Astrocyte (in vitro differentiated cells and primary cell): ENCODE measurements at regions not wholly inside any gene's neighbourhood (a gene's known extent, or its start where the extent isn't known, plus 50 kb on each side); places are given as distances from the start of the nearest gene placed in this dataset.

Experiments
- DNase-seq: peaks from one replicate; pipeline ENCODE4 v3.0.0-alpha.2; 2010; ENCODE audit warnings: low read depth
- FAIRE-seq: peaks from 2 replicates; lab custom pipeline; 2011; peaks lifted over from hg19 to GRCh38; lab: Jason Lieb, UNC
- H2AFZ ChIP-seq: 2 replicates; pipeline ENCODE4 v1.6.0; 2012; ENCODE audit warnings: low read depth, low read length, inconsistent platforms
- H3K27ac ChIP-seq: 2 replicates; pipeline ENCODE4 v1.5.1; 2011; ENCODE audit warnings: low read depth, low read length, inconsistent platforms
- H3K27me3 ChIP-seq: 2 replicates; pipeline ENCODE4 v1.6.0; 2011; ENCODE audit warnings: low read length, inconsistent platforms; ENCODE audit not compliant: insufficient read depth
- H3K36me3 ChIP-seq: 2 replicates; pipeline ENCODE4 v1.5.1; 2011; ENCODE audit warnings: low read length, inconsistent platforms; ENCODE audit not compliant: insufficient read depth
- H3K4me1 ChIP-seq: 2 replicates; pipeline ENCODE4 v1.5.1; 2011; ENCODE audit warnings: low read length, inconsistent platforms; ENCODE audit not compliant: insufficient read depth
- H3K4me2 ChIP-seq: 2 replicates; pipeline ENCODE4 v1.6.0; 2012; ENCODE audit warnings: low read length, inconsistent platforms
- H3K4me3 ChIP-seq: 2 replicates; pipeline ENCODE4 v1.5.1; 2011; ENCODE audit warnings: low read depth, mild to moderate bottlenecking, low read length, inconsistent platforms; ENCODE audit not compliant: insufficient read depth
- H3K79me2 ChIP-seq: 2 replicates; pipeline ENCODE4 v1.6.0; 2012; ENCODE audit warnings: mild to moderate bottlenecking, low read length, inconsistent platforms; ENCODE audit not compliant: insufficient read depth
- H3K9ac ChIP-seq: 2 replicates; pipeline ENCODE4 v1.6.0; 2012; ENCODE audit warnings: mild to moderate bottlenecking, low read length, inconsistent platforms
- H3K9me3 ChIP-seq: 2 replicates; pipeline ENCODE4 v1.5.1; 2012; ENCODE audit warnings: low read depth, mild to moderate bottlenecking, low read length, inconsistent platforms; ENCODE audit not compliant: insufficient read depth
- H4K20me1 ChIP-seq: 2 replicates; pipeline ENCODE4 v1.6.0; 2012; ENCODE audit warnings: low read length, inconsistent platforms; ENCODE audit not compliant: insufficient read depth
- H3K27ac Mint-ChIP-seq: one replicate; pipeline ENCODE4 v1.8.0; 2021; ENCODE audit warnings: mild to moderate bottlenecking, mixed read lengths; ENCODE audit not compliant: unreplicated experiment
- H3K27me3 Mint-ChIP-seq: one replicate; pipeline ENCODE4 v1.8.0; 2021; ENCODE audit warnings: low read depth, mixed read lengths; ENCODE audit not compliant: unreplicated experiment
- H3K36me3 Mint-ChIP-seq: one replicate; pipeline ENCODE4 v1.8.0; 2021; ENCODE audit warnings: low read depth, mixed read lengths; ENCODE audit not compliant: unreplicated experiment
- H3K4me1 Mint-ChIP-seq: one replicate; pipeline ENCODE4 v1.8.0; 2021; ENCODE audit warnings: low read depth, mixed read lengths; ENCODE audit not compliant: unreplicated experiment
- H3K4me3 Mint-ChIP-seq: one replicate; pipeline ENCODE4 v1.8.0; 2021; ENCODE audit warnings: mild to moderate bottlenecking, moderate library complexity, mixed read lengths; ENCODE audit not compliant: unreplicated experiment
- H3K9me3 Mint-ChIP-seq: one replicate; pipeline ENCODE4 v1.8.0; 2021; ENCODE audit warnings: mild to moderate bottlenecking, mixed read lengths; ENCODE audit not compliant: unreplicated experiment
- EZH2 ChIP-seq: IDR thresholded peaks from 2 replicates; pipeline ENCODE4 v1.6.1; 2012; ENCODE audit warnings: mild to moderate bottlenecking, low read length, inconsistent platforms; ENCODE audit not compliant: insufficient read depth
- TF ChIP-seq, protein P1 (sequence below): IDR thresholded peaks from 2 replicates; pipeline ENCODE4 v1.5.1; 2011; ENCODE audit warnings: low read depth, mild to moderate bottlenecking, inconsistent platforms, low read length, moderate library complexity; ENCODE audit not compliant: insufficient read depth

DNA sequence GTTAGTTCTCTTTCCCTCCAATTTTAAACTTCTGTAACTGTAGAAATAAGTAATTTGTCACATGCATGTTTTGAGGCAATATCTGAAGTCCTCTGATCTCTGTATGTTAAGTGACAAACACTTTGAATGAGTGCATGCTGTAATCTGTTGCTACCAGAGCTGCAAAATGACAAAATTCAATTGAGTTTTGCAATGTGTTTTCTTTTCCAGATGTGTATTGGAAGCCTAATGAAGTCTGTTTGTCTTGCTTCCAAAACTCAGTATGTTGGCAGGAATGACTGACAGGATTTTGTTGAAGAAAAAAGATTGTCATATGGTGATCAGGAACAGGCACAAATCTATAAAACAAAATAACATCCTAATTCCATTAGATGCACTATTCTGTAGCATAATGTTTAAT lies 561.6 kb upstream of the CDH8 start:
- H3K36me3 Mint-ChIP-seq, result no peaks in the 10 kb centered on the region
- no peaks in the 10 kb centered on the region for H3K79me2 ChIP-seq
- H4K20me1 ChIP-seq, result no peaks in the 10 kb centered on the region
- no peak overlapping the region for H3K9ac ChIP-seq
- H3K27ac ChIP-seq, result no peak overlapping the region
- no peak for FAIRE-seq
- H3K27me3 ChIP-seq, result no peaks in the 10 kb centered on the region
- no peaks in the 10 kb centered on the region for H3K9me3 ChIP-seq
- H3K4me1 Mint-ChIP-seq, result no peaks in the 10 kb centered on the region
- H3K27me3 Mint-ChIP-seq, result no peaks in the 10 kb centered on the region
- no peak for DNase-seq
- H2AFZ ChIP-seq, result no peak overlapping the region
- TF ChIP-seq EZH2, result no peak
- TF ChIP-seq, protein P1, sequence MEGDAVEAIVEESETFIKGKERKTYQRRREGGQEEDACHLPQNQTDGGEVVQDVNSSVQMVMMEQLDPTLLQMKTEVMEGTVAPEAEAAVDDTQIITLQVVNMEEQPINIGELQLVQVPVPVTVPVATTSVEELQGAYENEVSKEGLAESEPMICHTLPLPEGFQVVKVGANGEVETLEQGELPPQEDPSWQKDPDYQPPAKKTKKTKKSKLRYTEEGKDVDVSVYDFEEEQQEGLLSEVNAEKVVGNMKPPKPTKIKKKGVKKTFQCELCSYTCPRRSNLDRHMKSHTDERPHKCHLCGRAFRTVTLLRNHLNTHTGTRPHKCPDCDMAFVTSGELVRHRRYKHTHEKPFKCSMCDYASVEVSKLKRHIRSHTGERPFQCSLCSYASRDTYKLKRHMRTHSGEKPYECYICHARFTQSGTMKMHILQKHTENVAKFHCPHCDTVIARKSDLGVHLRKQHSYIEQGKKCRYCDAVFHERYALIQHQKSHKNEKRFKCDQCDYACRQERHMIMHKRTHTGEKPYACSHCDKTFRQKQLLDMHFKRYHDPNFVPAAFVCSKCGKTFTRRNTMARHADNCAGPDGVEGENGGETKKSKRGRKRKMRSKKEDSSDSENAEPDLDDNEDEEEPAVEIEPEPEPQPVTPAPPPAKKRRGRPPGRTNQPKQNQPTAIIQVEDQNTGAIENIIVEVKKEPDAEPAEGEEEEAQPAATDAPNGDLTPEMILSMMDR, result no peak
- no peaks in the 10 kb centered on the region for H3K4me1 ChIP-seq
- no peaks in the 10 kb centered on the region for H3K36me3 ChIP-seq
- H3K27ac Mint-ChIP-seq, result no peak overlapping the region
- no peak overlapping the region for H3K4me3 Mint-ChIP-seq
- no peaks in the 10 kb centered on the region for H3K9me3 Mint-ChIP-seq
- no peak overlapping the region for H3K4me2 ChIP-seq
- H3K4me3 ChIP-seq, result no peak overlapping the region

DNA sequence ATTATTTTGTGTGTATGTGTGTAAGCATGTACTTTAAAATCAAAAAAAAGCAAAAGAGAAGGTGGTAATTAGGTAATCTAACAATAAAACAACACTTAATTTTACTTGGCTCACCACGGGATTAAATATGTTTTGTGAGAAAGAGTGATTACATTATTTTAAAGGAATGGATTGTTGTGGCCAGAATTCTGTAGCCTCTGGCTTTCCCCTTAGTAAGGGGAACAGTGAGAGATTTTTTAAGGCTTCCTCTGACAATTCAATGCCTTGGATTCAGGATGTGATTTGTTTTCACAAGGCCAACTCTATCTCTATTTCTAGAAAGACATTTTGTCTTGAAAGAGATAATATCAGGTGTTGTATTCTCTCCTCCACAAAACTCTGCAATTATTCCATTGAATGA lies 560.3 kb upstream of the CDH8 start:
- Histone ChIP-seq H3K79me2 (no peaks in the 10 kb centered on the region), H2AFZ (no peak overlapping the region), H3K4me3 (no peak overlapping the region), H3K9ac (no peak overlapping the region), H4K20me1 (no peaks in the 10 kb centered on the region), H3K9me3 (no peaks in the 10 kb centered on the region), H3K4me2 (no peak overlapping the region), H3K27ac (no peak overlapping the region), H3K36me3 (no peaks in the 10 kb centered on the region), H3K27me3 (no peaks in the 10 kb centered on the region), H3K4me1 (no peaks in the 10 kb centered on the region)
- Mint-ChIP-seq H3K4me1 (no peaks in the 10 kb centered on the region), H3K27me3 (no peaks in the 10 kb centered on the region), H3K9me3 (no peaks in the 10 kb centered on the region), H3K4me3 (no peak overlapping the region), H3K36me3 (no peaks in the 10 kb centered on the region), H3K27ac (no peak overlapping the region)
- DNase-seq (no peak), FAIRE-seq (no peak)
- TF ChIP-seq, protein P1, result no peak
- no peak for TF ChIP-seq EZH2

DNA sequence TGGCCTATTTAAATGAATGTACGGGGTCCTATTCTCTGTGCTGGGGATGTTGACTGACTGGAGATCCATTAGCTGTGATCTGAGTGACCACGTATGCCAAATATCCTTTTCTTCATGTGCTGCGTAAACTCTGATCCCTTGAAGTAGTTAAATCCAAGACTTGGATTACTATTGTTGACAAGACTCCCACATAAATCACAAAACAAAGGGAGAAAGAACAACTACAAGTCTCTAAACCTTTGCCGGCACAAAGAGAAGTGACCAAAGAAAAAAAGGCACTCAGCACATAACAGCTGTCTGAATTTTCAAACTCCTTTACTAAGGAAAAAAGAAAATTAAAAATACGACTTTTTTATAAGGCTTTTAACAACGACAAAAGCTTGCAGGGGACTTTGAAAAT lies 559.9 kb upstream of the CDH8 start:
- H3K9me3 Mint-ChIP-seq, result no peaks in the 10 kb centered on the region
- no peak overlapping the region for H3K4me2 ChIP-seq

More for the DNA sequence above, 559.9 kb upstream of the CDH8 start:
- H3K27me3 Mint-ChIP-seq, result no peaks in the 10 kb centered on the region
- H4K20me1 ChIP-seq, result no peaks in the 10 kb centered on the region
- no peaks in the 10 kb centered on the region for H3K4me1 Mint-ChIP-seq
- H3K79me2 ChIP-seq, result no peaks in the 10 kb centered on the region
- FAIRE-seq (no peak), DNase-seq (no peak)
- H3K9ac ChIP-seq, result no peak overlapping the region
- H3K27me3 ChIP-seq, result no peaks in the 10 kb centered on the region
- no peaks in the 10 kb centered on the region for H3K36me3 ChIP-seq
- H3K9me3 ChIP-seq, result no peaks in the 10 kb centered on the region
- no peak overlapping the region for H3K4me3 Mint-ChIP-seq
- no peak overlapping the region for H3K27ac ChIP-seq
- no peak for TF ChIP-seq EZH2
- TF ChIP-seq, protein P1, result no peak
- no peak overlapping the region for H2AFZ ChIP-seq
- H3K27ac Mint-ChIP-seq, result no peak overlapping the region
- H3K36me3 Mint-ChIP-seq, result no peaks in the 10 kb centered on the region
- no peaks in the 10 kb centered on the region for H3K4me1 ChIP-seq
- H3K4me3 ChIP-seq, result no peak overlapping the region
